H9 (cell line): ENCODE measurements at regions not wholly inside any gene's neighbourhood (a gene's known extent, or its start where the extent isn't known, plus 50 kb on each side); places are given as distances from the start of the nearest gene placed in this dataset.
A peak's percentile ranks its signal among the peaks of the same experiment; 100 is the strongest.

Experiments
- DNase-seq: peaks from one replicate; pipeline ENCODE4 v3.0.0-alpha.2; 2017
- H2AFZ ChIP-seq: one replicate; pipeline ENCODE4 v1.6.1; 2013; ENCODE audit warnings: mild to moderate bottlenecking, low read length, control low read depth, moderate library complexity
- H2AK5ac ChIP-seq: 2 replicates; pipeline ENCODE4 v1.6.1; 2013; ENCODE audit warnings: low read length, control low read depth, mixed read lengths; ENCODE audit not compliant: insufficient read length
- H2BK120ac ChIP-seq: one replicate; pipeline ENCODE4 v1.6.1; 2013; ENCODE audit warnings: low read depth, mild to moderate bottlenecking, low read length, control low read depth, inconsistent platforms; ENCODE audit not compliant: poor library complexity, severe bottlenecking
- H2BK12ac ChIP-seq: 2 replicates; pipeline ENCODE4 v1.6.1; 2013; ENCODE audit warnings: low read length, control low read depth, mixed read lengths, low read depth; ENCODE audit not compliant: insufficient read length
- H2BK15ac ChIP-seq: 2 replicates; pipeline ENCODE4 v1.6.1; 2013; ENCODE audit warnings: low read depth, low read length, control low read depth
- H2BK20ac ChIP-seq: one replicate; pipeline ENCODE4 v1.6.1; 2013; ENCODE audit warnings: low read depth, mild to moderate bottlenecking, low read length, control low read depth, inconsistent platforms; ENCODE audit not compliant: poor library complexity, severe bottlenecking
- H2BK5ac ChIP-seq: 2 replicates; pipeline ENCODE4 v1.6.1; 2013; ENCODE audit warnings: low read length, control low read depth, mixed read lengths; ENCODE audit not compliant: insufficient read length
- H3K14ac ChIP-seq: 2 replicates; pipeline ENCODE4 v1.6.1; 2013; ENCODE audit warnings: low read length, control low read depth; ENCODE audit not compliant: insufficient read depth
- H3K18ac ChIP-seq: 2 replicates; pipeline ENCODE4 v1.6.1; 2013; ENCODE audit warnings: low read depth, mild to moderate bottlenecking, mixed read lengths, low read length, control low read depth; ENCODE audit not compliant: insufficient read length
- H3K23ac ChIP-seq: 2 replicates; pipeline ENCODE4 v1.6.1; 2013; ENCODE audit warnings: low read length, control low read depth, mixed read lengths, low read depth; ENCODE audit not compliant: insufficient read length
- H3K23me2 ChIP-seq: 2 replicates; pipeline ENCODE4 v1.6.1; 2013; ENCODE audit warnings: low read depth, mild to moderate bottlenecking, mixed read lengths, low read length, control low read depth; ENCODE audit not compliant: insufficient read length, poor library complexity, severe bottlenecking
- H3K27ac ChIP-seq: 2 replicates; pipeline ENCODE4 v1.5.1; 2013; ENCODE audit warnings: low read length, control low read depth, mixed read lengths, low read depth; ENCODE audit not compliant: insufficient read length
- H3K27me3 ChIP-seq: 2 replicates; pipeline ENCODE4 v1.6.1; 2013; ENCODE audit warnings: low read length, control low read depth, inconsistent platforms; ENCODE audit not compliant: insufficient read depth
- H3K4ac ChIP-seq: 2 replicates; pipeline ENCODE4 v1.6.1; 2013; ENCODE audit warnings: low read depth, mild to moderate bottlenecking, control low read depth, inconsistent platforms, low read length, moderate library complexity
- H3K4me1 ChIP-seq: 2 replicates; pipeline ENCODE4 v1.6.1; 2013; ENCODE audit warnings: low read length, control low read depth, inconsistent platforms; ENCODE audit not compliant: insufficient read depth
- H3K4me2 ChIP-seq: 2 replicates; pipeline ENCODE4 v1.6.1; 2013; ENCODE audit warnings: low read length, control low read depth, mixed read lengths; ENCODE audit not compliant: insufficient read length, insufficient read depth
- H3K56ac ChIP-seq: 2 replicates; pipeline ENCODE4 v1.6.1; 2013; ENCODE audit warnings: low read depth, mild to moderate bottlenecking, mixed read lengths, low read length, control low read depth; ENCODE audit not compliant: insufficient read length
- H3K79me1 ChIP-seq: 2 replicates; pipeline ENCODE4 v1.6.1; 2013; ENCODE audit warnings: low read depth, mild to moderate bottlenecking, moderate library complexity, low read length, control low read depth, inconsistent platforms; ENCODE audit not compliant: insufficient read depth, poor library complexity, severe bottlenecking
- H3K79me2 ChIP-seq: 2 replicates; pipeline ENCODE4 v1.6.1; 2013; ENCODE audit warnings: low read length, control low read depth, inconsistent platforms; ENCODE audit not compliant: insufficient read depth
- H3K9ac ChIP-seq: 2 replicates; pipeline ENCODE4 v1.6.1; 2013; ENCODE audit warnings: low read length, control low read depth, mixed read lengths; ENCODE audit not compliant: insufficient read length; ENCODE audit errors: extremely low read depth
- H3K9me3 ChIP-seq: one replicate; pipeline ENCODE4 v1.6.1; 2013; ENCODE audit warnings: low read depth, low read length, inconsistent platforms; ENCODE audit not compliant: control insufficient read depth
- H3T11ph ChIP-seq: one replicate; pipeline ENCODE4 v1.6.1; 2013; ENCODE audit warnings: mild to moderate bottlenecking, low read length, control low read depth, inconsistent platforms
- H4K20me1 ChIP-seq: one replicate; pipeline ENCODE4 v1.6.1; 2013; ENCODE audit not compliant: control insufficient read depth, insufficient read length, insufficient read depth
- H4K5ac ChIP-seq: 2 replicates; pipeline ENCODE4 v1.6.1; 2013; ENCODE audit warnings: low read depth, mild to moderate bottlenecking, mixed read lengths, low read length, control low read depth; ENCODE audit not compliant: insufficient read length
- H4K8ac ChIP-seq: replicated peaks from 2 replicates; pipeline ENCODE4 v1.6.1; 2013; ENCODE audit warnings: low read length, control low read depth, mixed read lengths, low read depth; ENCODE audit not compliant: insufficient read length
- H4K91ac ChIP-seq: 2 replicates; pipeline ENCODE4 v1.6.1; 2013; ENCODE audit warnings: low read depth, mild to moderate bottlenecking, moderate library complexity, mixed read lengths, low read length, control low read depth; ENCODE audit not compliant: insufficient read length
- H3K27ac Mint-ChIP-seq, 3 experiments: 2 replicates in 2 of 3; 3 replicates in 1 of 3; pipeline ENCODE4 v1.8.0; 2020 to 2021; ENCODE audit warnings: mixed read lengths in 3 of 3, mild to moderate bottlenecking in 1 of 3, moderate library complexity in 1 of 3
- H3K27me3 Mint-ChIP-seq: 2 replicates; pipeline ENCODE4 v1.8.0; 2021; ENCODE audit warnings: low read depth, mild to moderate bottlenecking, moderate library complexity, mixed read lengths
- H3K36me3 Mint-ChIP-seq, 3 experiments: 2 replicates in 2 of 3; 3 replicates in 1 of 3; pipeline ENCODE4 v1.8.0; 2020 to 2021; ENCODE audit warnings: low read depth in 3 of 3, mixed read lengths in 3 of 3; ENCODE audit not compliant: insufficient read depth in 1 of 3
- H3K4me1 Mint-ChIP-seq, 2 experiments: 2 replicates each; pipeline ENCODE4 v1.8.0; 2020; ENCODE audit warnings: mixed read lengths in 2 of 2
- H3K4me3 Mint-ChIP-seq, 2 experiments: 2 replicates in 1 of 2; 3 replicates in 1 of 2; pipeline ENCODE4 v1.8.0; 2020 to 2021; ENCODE audit warnings: mild to moderate bottlenecking in 2 of 2, mixed read lengths in 2 of 2, moderate library complexity in 1 of 2
- H3K9me3 Mint-ChIP-seq, 2 experiments: 2 replicates in 1 of 2; 3 replicates in 1 of 2; pipeline ENCODE4 v1.8.0; 2020; ENCODE audit warnings: mild to moderate bottlenecking in 2 of 2, mixed read lengths in 2 of 2, moderate library complexity in 1 of 2
- CTCF ChIP-seq: fragments of 200-600 bp; sonication (generic); conservative IDR thresholded peaks from 3 replicates; pipeline ENCODE4 v1.8.0; 2021; ENCODE audit warnings: antibody characterized with exemption, mild to moderate bottlenecking
- WGBS: extraction: QIAGEN DNeasy Blood & Tissue Kit; methylation state at CpG from one replicate; pipeline ENCODE4 v1.1.7; 2013; ENCODE audit warnings: missing lambda C conversion rate, low lambda C conversion rate, mixed read lengths; ENCODE audit not compliant: insufficient read length; ENCODE audit errors: extremely low coverage; 5-methylcytosine and 5-hydroxymethylcytosine counted together

GRCh38 chr15:31247404-31247803 is 79.2 kb upstream of the KLF13 start:
- Histone ChIP-seq H2AFZ (no peak overlapping the region), H3K18ac (no peak overlapping the region), H2BK20ac (no peak overlapping the region), H3T11ph (no peak overlapping the region), H2BK12ac (no peak overlapping the region), H3K9me3 (no peaks in the 10 kb centered on the region), H3K56ac (no peak overlapping the region), H4K20me1 (no peaks in the 10 kb centered on the region), H3K4ac (no peak overlapping the region), H4K5ac (no peak overlapping the region), H3K9ac (no peak overlapping the region), H4K8ac (no peak overlapping the region), H3K14ac (no peak overlapping the region; the same call in 1 of the 2 replicates), H3K23ac (no peak overlapping the region), H2BK15ac (peak overlapping the region; percentile 72; the same call in 1 of the 2 replicates), H3K27ac (no peak overlapping the region), H3K79me1 (no peaks in the 10 kb centered on the region), H3K79me2 (no peaks in the 10 kb centered on the region), H3K4me1 (no peaks in the 10 kb centered on the region), H3K4me2 (no peak overlapping the region), H2AK5ac (no peak overlapping the region), H2BK120ac (no peak overlapping the region), H3K27me3 (no peaks in the 10 kb centered on the region), H3K23me2 (peaks cover 2% of the 10 kb centered on the region), H4K91ac (no peak overlapping the region), H2BK5ac (no peak overlapping the region)
- no CpG with 5 or more reads among the region's 13 CpGs for WGBS
- Mint-ChIP-seq H3K9me3 (no peaks in the 10 kb centered on the region; a peak in 1 of 5 replicates), H3K4me3 (no peak overlapping the region), H3K27me3 (peaks cover 19% of the 10 kb centered on the region), H3K27ac (no peak overlapping the region), H3K4me1 (0 out of 4 replicates have a peak, but pooled peaks cover 0 to 2% of the 10 kb centered on the region in 2 experiments), H3K36me3 (no peaks in the 10 kb centered on the region; a peak in 1 of 7 replicates)
- peak; percentile 22; the same call in 1 of the 3 replicates for TF ChIP-seq CTCF
- no peak for DNase-seq
